WTC11 (cell line): ENCODE measurements at regions not wholly inside any gene's neighbourhood (a gene's known extent, or its start where the extent isn't known, plus 50 kb on each side); places are given as distances from the start of the nearest gene placed in this dataset.

Experiments used
- CREM ChIP-seq: sonication (generic); formaldehyde crosslinking; IDR thresholded peaks from 2 replicates; pipeline ENCODE4 v1.8.1; 2022; ENCODE audit warnings: mild to moderate bottlenecking, missing genetic modification reagents, moderate library complexity
- SMAD3 ChIP-seq: sonication (generic); formaldehyde crosslinking; IDR thresholded peaks from 2 replicates; pipeline ENCODE4 v1.8.0; 2022; ENCODE audit warnings: missing genetic modification reagents, mild to moderate bottlenecking, borderline replicate concordance
- SOX15 ChIP-seq: fragments of 250-450 bp; sonication (Bioruptor Pico); IDR thresholded peaks from 2 replicates; pipeline ENCODE4 v1.9.0; 2021; ENCODE audit warnings: mild to moderate bottlenecking
- ZBTB21 ChIP-seq: sonication (generic); formaldehyde crosslinking; IDR thresholded peaks from 2 replicates; pipeline ENCODE4 v1.8.1; 2023; ENCODE audit warnings: mild to moderate bottlenecking, missing genetic modification reagents, borderline replicate concordance
- ZNF121 ChIP-seq: sonication (generic); formaldehyde crosslinking; IDR thresholded peaks from 2 replicates; pipeline ENCODE4 v1.8.0; 2023; ENCODE audit warnings: missing genetic modification reagents
- TF ChIP-seq, protein P1 (sequence below): sonication (generic); formaldehyde crosslinking; IDR thresholded peaks from 2 replicates; pipeline ENCODE4 v1.8.0; 2022; ENCODE audit warnings: mild to moderate bottlenecking, missing genetic modification reagents

DNA sequence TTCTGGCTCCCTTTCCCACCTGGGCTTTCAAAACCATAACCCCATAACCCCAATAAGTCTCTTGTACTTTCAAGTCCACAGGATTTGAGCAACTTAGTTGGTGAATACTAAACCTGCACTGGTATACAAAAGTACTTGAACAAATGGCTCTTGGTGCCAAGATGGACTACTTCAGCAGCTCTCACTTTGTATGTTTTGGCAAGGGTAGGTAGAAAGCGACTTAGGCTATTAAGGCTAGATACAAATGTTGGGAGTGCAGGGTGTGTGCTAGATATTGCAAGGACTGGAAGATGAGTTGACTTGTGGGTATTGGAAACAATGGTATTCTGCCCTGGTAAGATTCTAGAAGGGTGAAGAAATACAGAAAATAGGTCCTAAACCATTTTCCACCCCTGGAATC, 182.6 kb upstream of the MOCS1 start:
- TF ChIP-seq ZNF121, result no peak
- TF ChIP-seq, protein P1, sequence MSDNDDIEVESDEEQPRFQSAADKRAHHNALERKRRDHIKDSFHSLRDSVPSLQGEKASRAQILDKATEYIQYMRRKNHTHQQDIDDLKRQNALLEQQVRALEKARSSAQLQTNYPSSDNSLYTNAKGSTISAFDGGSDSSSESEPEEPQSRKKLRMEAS, result no peak
- no peak for TF ChIP-seq SOX15 (CRISPR knock-in tag)
- TF ChIP-seq ZBTB21 (CRISPR knock-in tag), result no peak
- TF ChIP-seq CREM, result no peak
- TF ChIP-seq SMAD3 (CRISPR knock-in tag), result no peak
